ENCODE measurements at regions not wholly inside any gene's neighbourhood (a gene's known extent, or its start where the extent isn't known, plus 50 kb on each side); places are given as distances from the start of the nearest gene placed in this dataset.

DNA sequence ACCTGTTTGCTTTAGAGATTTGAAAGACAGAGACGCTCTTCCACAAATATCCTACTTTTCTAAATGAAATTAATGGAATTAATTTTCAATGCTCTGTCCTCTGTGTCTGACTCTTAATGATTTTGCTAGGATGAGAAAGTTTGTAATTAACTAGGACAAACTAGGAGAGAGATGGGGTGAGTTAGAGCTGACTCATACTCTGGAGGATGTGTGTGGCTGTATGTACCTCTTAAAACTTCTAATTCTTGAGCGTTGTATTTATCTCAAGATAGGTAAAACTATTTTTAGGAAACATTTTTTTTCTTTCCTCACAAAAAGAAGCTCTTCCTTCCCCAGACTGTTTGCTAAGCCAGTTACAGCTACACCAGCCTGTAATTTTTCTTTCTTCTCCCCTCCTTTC is 178.8 kb upstream of the ANKRD30A start:
- H3K27ac ChIP-seq (ENCODE audit: low read depth in 1 of 2, low read length in 1 of 2) = no peak overlapping the region
- DNase-seq (no peak), ATAC-seq (ENCODE audit: insufficient read depth, low FRiP score) (no peak)
- H3K36me3 ChIP-seq (ENCODE audit: control insufficient read depth in 4 of 4, insufficient read depth in 4 of 4, low read length in 4 of 4) = no peaks in the 10 kb centered on the region
- TF ChIP-seq, protein P1, sequence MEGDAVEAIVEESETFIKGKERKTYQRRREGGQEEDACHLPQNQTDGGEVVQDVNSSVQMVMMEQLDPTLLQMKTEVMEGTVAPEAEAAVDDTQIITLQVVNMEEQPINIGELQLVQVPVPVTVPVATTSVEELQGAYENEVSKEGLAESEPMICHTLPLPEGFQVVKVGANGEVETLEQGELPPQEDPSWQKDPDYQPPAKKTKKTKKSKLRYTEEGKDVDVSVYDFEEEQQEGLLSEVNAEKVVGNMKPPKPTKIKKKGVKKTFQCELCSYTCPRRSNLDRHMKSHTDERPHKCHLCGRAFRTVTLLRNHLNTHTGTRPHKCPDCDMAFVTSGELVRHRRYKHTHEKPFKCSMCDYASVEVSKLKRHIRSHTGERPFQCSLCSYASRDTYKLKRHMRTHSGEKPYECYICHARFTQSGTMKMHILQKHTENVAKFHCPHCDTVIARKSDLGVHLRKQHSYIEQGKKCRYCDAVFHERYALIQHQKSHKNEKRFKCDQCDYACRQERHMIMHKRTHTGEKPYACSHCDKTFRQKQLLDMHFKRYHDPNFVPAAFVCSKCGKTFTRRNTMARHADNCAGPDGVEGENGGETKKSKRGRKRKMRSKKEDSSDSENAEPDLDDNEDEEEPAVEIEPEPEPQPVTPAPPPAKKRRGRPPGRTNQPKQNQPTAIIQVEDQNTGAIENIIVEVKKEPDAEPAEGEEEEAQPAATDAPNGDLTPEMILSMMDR (IDR thresholded peaks at IDR 0.05; ENCODE audit: control extremely low read depth, extremely low read depth) = no peak
- no peaks in the 10 kb centered on the region for H3K27me3 ChIP-seq (ENCODE audit: control insufficient read depth in 3 of 3, insufficient read depth in 3 of 3, low read length in 2 of 3)
- 72 to 82% methylated on average over 2 of the region's 2 CpGs for WGBS, 2 donors
- H3K4me3 ChIP-seq = no peak overlapping the region
- H3K9me3 ChIP-seq (ENCODE audit: control insufficient read depth in 4 of 4, insufficient read depth in 3 of 4, low read length in 3 of 4) = peaks cover 0 to 13% (median 0%) of the 10 kb centered on the region in 4 donors
- H3K4me1 ChIP-seq (ENCODE audit: control insufficient read depth in 5 of 5, insufficient read depth in 5 of 5, low read length in 5 of 5) = no peaks in the 10 kb centered on the region
- H3K9ac ChIP-seq (ENCODE audit: insufficient read depth in 1 of 2, low read length in 2 of 2) = no peak overlapping the region

DNA sequence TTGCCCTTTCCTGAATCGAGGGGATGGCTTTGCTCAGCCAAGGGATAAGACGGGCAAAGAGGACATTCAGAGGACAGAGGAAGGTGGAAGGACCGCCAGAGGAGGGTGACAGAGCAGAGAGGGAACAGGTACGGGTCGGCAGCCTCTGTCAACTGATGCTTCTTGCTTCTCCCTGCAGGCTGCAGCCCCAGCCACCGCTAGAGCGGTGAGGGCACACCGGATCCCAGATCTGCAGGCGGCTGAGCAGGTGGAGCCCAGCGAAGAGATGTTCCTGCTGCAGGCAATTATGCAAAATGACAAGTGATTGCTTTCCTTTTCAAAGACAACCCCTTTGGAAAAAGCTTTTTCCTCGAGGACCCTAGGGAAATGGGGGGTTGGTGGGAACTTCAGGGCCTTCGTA is 181.9 kb upstream of the ANKRD30A start:
- WGBS, 2 donors = 73 to 77% methylated on average over 12 of the region's 12 CpGs
- ATAC-seq (ENCODE audit: insufficient read depth, low FRiP score) = no peak
- no peak overlapping the region for H3K9ac ChIP-seq (ENCODE audit: insufficient read depth in 1 of 2, low read length in 2 of 2)
- DNase-seq = no peak
- no peak overlapping the region for H3K27ac ChIP-seq (ENCODE audit: low read depth in 1 of 2, low read length in 1 of 2)
- no peaks in the 10 kb centered on the region for H3K36me3 ChIP-seq (ENCODE audit: control insufficient read depth in 4 of 4, insufficient read depth in 4 of 4, low read length in 4 of 4)
- H3K4me1 ChIP-seq (ENCODE audit: control insufficient read depth in 5 of 5, insufficient read depth in 5 of 5, low read length in 5 of 5) = no peaks in the 10 kb centered on the region
- peaks cover 0 to 13% (median 0%) of the 10 kb centered on the region in 4 donors for H3K9me3 ChIP-seq (ENCODE audit: control insufficient read depth in 4 of 4, insufficient read depth in 3 of 4, low read length in 3 of 4)
- no peaks in the 10 kb centered on the region for H3K27me3 ChIP-seq (ENCODE audit: control insufficient read depth in 3 of 3, insufficient read depth in 3 of 3, low read length in 2 of 3)
- no peak overlapping the region for H3K4me3 ChIP-seq
- TF ChIP-seq, protein P1 (IDR thresholded peaks at IDR 0.05; ENCODE audit: control extremely low read depth, extremely low read depth) = no peak

DNA sequence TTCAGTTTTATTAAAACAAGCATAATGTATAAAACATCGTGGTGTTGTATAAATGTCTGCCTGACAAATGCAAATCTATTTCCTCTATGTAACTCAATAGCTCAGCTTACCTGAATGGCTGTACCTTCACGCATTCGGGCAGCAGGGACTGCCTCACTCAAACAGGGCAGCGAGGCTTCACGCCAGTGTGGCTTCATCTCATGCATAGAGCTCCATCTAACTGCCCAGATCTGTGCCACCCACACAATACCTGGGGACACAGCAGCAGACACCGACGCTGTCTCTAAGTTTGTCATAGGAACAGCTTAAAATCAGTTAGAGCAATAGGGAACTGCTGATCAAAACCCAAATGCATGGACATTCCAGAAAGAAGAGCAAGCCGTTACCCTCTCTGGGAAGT is 182.8 kb upstream of the ANKRD30A start:
- Histone ChIP-seq H3K4me1 (ENCODE audit: control insufficient read depth in 5 of 5, insufficient read depth in 5 of 5, low read length in 5 of 5) (no peaks in the 10 kb centered on the region), H3K4me3 (no peak overlapping the region), H3K27ac (ENCODE audit: low read depth in 1 of 2, low read length in 1 of 2) (no peak overlapping the region), H3K9me3 (ENCODE audit: control insufficient read depth in 4 of 4, insufficient read depth in 3 of 4, low read length in 3 of 4) (peaks cover 0 to 13% (median 0%) of the 10 kb centered on the region in 4 donors), H3K9ac (ENCODE audit: insufficient read depth in 1 of 2, low read length in 2 of 2) (no peak overlapping the region), H3K36me3 (ENCODE audit: control insufficient read depth in 4 of 4, insufficient read depth in 4 of 4, low read length in 4 of 4) (no peaks in the 10 kb centered on the region), H3K27me3 (ENCODE audit: control insufficient read depth in 3 of 3, insufficient read depth in 3 of 3, low read length in 2 of 3) (no peaks in the 10 kb centered on the region)
- TF ChIP-seq, protein P1 (IDR thresholded peaks at IDR 0.05; ENCODE audit: control extremely low read depth, extremely low read depth) = no peak
- 79 to 87% methylated on average over 8 of the region's 8 CpGs for WGBS, 2 donors
- ATAC-seq (ENCODE audit: insufficient read depth, low FRiP score) (no peak), DNase-seq (no peak)

DNA sequence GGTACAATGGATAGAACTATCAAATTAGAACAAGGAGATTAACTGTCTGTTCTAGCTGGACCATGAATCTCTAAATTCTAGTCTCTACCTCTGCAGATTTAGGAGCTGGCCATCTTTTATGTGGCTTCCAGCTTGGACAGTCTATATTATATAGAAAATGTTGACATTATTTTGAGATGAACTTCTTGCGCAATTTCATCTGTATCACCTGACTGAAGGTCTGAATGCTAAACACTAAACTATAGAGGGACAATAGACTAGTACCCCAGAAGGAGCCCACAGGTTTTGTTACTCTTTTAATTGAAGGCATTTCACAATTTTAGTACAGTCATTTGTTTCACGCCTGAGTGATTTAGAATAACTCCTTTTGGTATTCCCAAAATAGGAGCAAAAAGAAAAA is 222.4 kb upstream of the ANKRD30A start:
- TF ChIP-seq, protein P1 (IDR thresholded peaks at IDR 0.05; ENCODE audit: control extremely low read depth, extremely low read depth) = no peak
- ATAC-seq (ENCODE audit: insufficient read depth, low FRiP score) (no peak), DNase-seq (no peak)
- Histone ChIP-seq H3K9me3 (ENCODE audit: control insufficient read depth in 4 of 4, insufficient read depth in 3 of 4, low read length in 3 of 4) (peaks cover 0 to 11% (median 0%) of the 10 kb centered on the region in 4 donors), H3K9ac (ENCODE audit: insufficient read depth in 1 of 2, low read length in 2 of 2) (no peak overlapping the region), H3K27me3 (ENCODE audit: control insufficient read depth in 3 of 3, insufficient read depth in 3 of 3, low read length in 2 of 3) (no peaks in the 10 kb centered on the region), H3K36me3 (ENCODE audit: control insufficient read depth in 4 of 4, insufficient read depth in 4 of 4, low read length in 4 of 4) (no peaks in the 10 kb centered on the region), H3K4me1 (ENCODE audit: control insufficient read depth in 5 of 5, insufficient read depth in 5 of 5, low read length in 5 of 5) (no peaks in the 10 kb centered on the region), H3K4me3 (no peak overlapping the region), H3K27ac (ENCODE audit: low read depth in 1 of 2, low read length in 1 of 2) (no peak overlapping the region)
- WGBS, 2 donors = 89 to 94% methylated on average over 2 of the region's 2 CpGs
